H9 (cell line): ENCODE measurements at regions not wholly inside any gene's neighbourhood (a gene's known extent, or its start where the extent isn't known, plus 50 kb on each side); places are given as distances from the start of the nearest gene placed in this dataset.

Experiments used
- DNase-seq: peaks from one replicate; pipeline ENCODE4 v3.0.0-alpha.2; 2017
- H2AFZ ChIP-seq: one replicate; pipeline ENCODE4 v1.6.1; 2013; ENCODE audit warnings: mild to moderate bottlenecking, low read length, control low read depth, moderate library complexity
- H2AK5ac ChIP-seq: 2 replicates; pipeline ENCODE4 v1.6.1; 2013; ENCODE audit warnings: low read length, control low read depth, mixed read lengths; ENCODE audit not compliant: insufficient read length
- H2BK120ac ChIP-seq: one replicate; pipeline ENCODE4 v1.6.1; 2013; ENCODE audit warnings: low read depth, mild to moderate bottlenecking, low read length, control low read depth, inconsistent platforms; ENCODE audit not compliant: poor library complexity, severe bottlenecking
- H2BK12ac ChIP-seq: 2 replicates; pipeline ENCODE4 v1.6.1; 2013; ENCODE audit warnings: low read length, control low read depth, mixed read lengths, low read depth; ENCODE audit not compliant: insufficient read length
- H2BK15ac ChIP-seq: 2 replicates; pipeline ENCODE4 v1.6.1; 2013; ENCODE audit warnings: low read depth, low read length, control low read depth
- H2BK20ac ChIP-seq: one replicate; pipeline ENCODE4 v1.6.1; 2013; ENCODE audit warnings: low read depth, mild to moderate bottlenecking, low read length, control low read depth, inconsistent platforms; ENCODE audit not compliant: poor library complexity, severe bottlenecking
- H2BK5ac ChIP-seq: 2 replicates; pipeline ENCODE4 v1.6.1; 2013; ENCODE audit warnings: low read length, control low read depth, mixed read lengths; ENCODE audit not compliant: insufficient read length
- H3K14ac ChIP-seq: 2 replicates; pipeline ENCODE4 v1.6.1; 2013; ENCODE audit warnings: low read length, control low read depth; ENCODE audit not compliant: insufficient read depth
- H3K18ac ChIP-seq: 2 replicates; pipeline ENCODE4 v1.6.1; 2013; ENCODE audit warnings: low read depth, mild to moderate bottlenecking, mixed read lengths, low read length, control low read depth; ENCODE audit not compliant: insufficient read length
- H3K23ac ChIP-seq: 2 replicates; pipeline ENCODE4 v1.6.1; 2013; ENCODE audit warnings: low read length, control low read depth, mixed read lengths, low read depth; ENCODE audit not compliant: insufficient read length
- H3K23me2 ChIP-seq: 2 replicates; pipeline ENCODE4 v1.6.1; 2013; ENCODE audit warnings: low read depth, mild to moderate bottlenecking, mixed read lengths, low read length, control low read depth; ENCODE audit not compliant: insufficient read length, poor library complexity, severe bottlenecking
- H3K27ac ChIP-seq: 2 replicates; pipeline ENCODE4 v1.5.1; 2013; ENCODE audit warnings: low read length, control low read depth, mixed read lengths, low read depth; ENCODE audit not compliant: insufficient read length
- H3K27me3 ChIP-seq: 2 replicates; pipeline ENCODE4 v1.6.1; 2013; ENCODE audit warnings: low read length, control low read depth, inconsistent platforms; ENCODE audit not compliant: insufficient read depth
- H3K4ac ChIP-seq: 2 replicates; pipeline ENCODE4 v1.6.1; 2013; ENCODE audit warnings: low read depth, mild to moderate bottlenecking, control low read depth, inconsistent platforms, low read length, moderate library complexity
- H3K4me1 ChIP-seq: 2 replicates; pipeline ENCODE4 v1.6.1; 2013; ENCODE audit warnings: low read length, control low read depth, inconsistent platforms; ENCODE audit not compliant: insufficient read depth
- H3K4me2 ChIP-seq: 2 replicates; pipeline ENCODE4 v1.6.1; 2013; ENCODE audit warnings: low read length, control low read depth, mixed read lengths; ENCODE audit not compliant: insufficient read length, insufficient read depth
- H3K56ac ChIP-seq: 2 replicates; pipeline ENCODE4 v1.6.1; 2013; ENCODE audit warnings: low read depth, mild to moderate bottlenecking, mixed read lengths, low read length, control low read depth; ENCODE audit not compliant: insufficient read length
- H3K79me1 ChIP-seq: 2 replicates; pipeline ENCODE4 v1.6.1; 2013; ENCODE audit warnings: low read depth, mild to moderate bottlenecking, moderate library complexity, low read length, control low read depth, inconsistent platforms; ENCODE audit not compliant: insufficient read depth, poor library complexity, severe bottlenecking
- H3K79me2 ChIP-seq: 2 replicates; pipeline ENCODE4 v1.6.1; 2013; ENCODE audit warnings: low read length, control low read depth, inconsistent platforms; ENCODE audit not compliant: insufficient read depth
- H3K9ac ChIP-seq: 2 replicates; pipeline ENCODE4 v1.6.1; 2013; ENCODE audit warnings: low read length, control low read depth, mixed read lengths; ENCODE audit not compliant: insufficient read length; ENCODE audit errors: extremely low read depth
- H3K9me3 ChIP-seq: one replicate; pipeline ENCODE4 v1.6.1; 2013; ENCODE audit warnings: low read depth, low read length, inconsistent platforms; ENCODE audit not compliant: control insufficient read depth
- H3T11ph ChIP-seq: one replicate; pipeline ENCODE4 v1.6.1; 2013; ENCODE audit warnings: mild to moderate bottlenecking, low read length, control low read depth, inconsistent platforms
- H4K20me1 ChIP-seq: one replicate; pipeline ENCODE4 v1.6.1; 2013; ENCODE audit not compliant: control insufficient read depth, insufficient read length, insufficient read depth
- H4K5ac ChIP-seq: 2 replicates; pipeline ENCODE4 v1.6.1; 2013; ENCODE audit warnings: low read depth, mild to moderate bottlenecking, mixed read lengths, low read length, control low read depth; ENCODE audit not compliant: insufficient read length
- H4K8ac ChIP-seq: replicated peaks from 2 replicates; pipeline ENCODE4 v1.6.1; 2013; ENCODE audit warnings: low read length, control low read depth, mixed read lengths, low read depth; ENCODE audit not compliant: insufficient read length
- H4K91ac ChIP-seq: 2 replicates; pipeline ENCODE4 v1.6.1; 2013; ENCODE audit warnings: low read depth, mild to moderate bottlenecking, moderate library complexity, mixed read lengths, low read length, control low read depth; ENCODE audit not compliant: insufficient read length
- H3K27ac Mint-ChIP-seq, 3 experiments: 2 replicates in 2 of 3; 3 replicates in 1 of 3; pipeline ENCODE4 v1.8.0; 2020 to 2021; ENCODE audit warnings: mixed read lengths in 3 of 3, mild to moderate bottlenecking in 1 of 3, moderate library complexity in 1 of 3
- H3K27me3 Mint-ChIP-seq: 2 replicates; pipeline ENCODE4 v1.8.0; 2021; ENCODE audit warnings: low read depth, mild to moderate bottlenecking, moderate library complexity, mixed read lengths
- H3K36me3 Mint-ChIP-seq, 3 experiments: 2 replicates in 2 of 3; 3 replicates in 1 of 3; pipeline ENCODE4 v1.8.0; 2020 to 2021; ENCODE audit warnings: low read depth in 3 of 3, mixed read lengths in 3 of 3; ENCODE audit not compliant: insufficient read depth in 1 of 3
- H3K4me1 Mint-ChIP-seq, 2 experiments: 2 replicates each; pipeline ENCODE4 v1.8.0; 2020; ENCODE audit warnings: mixed read lengths in 2 of 2
- H3K4me3 Mint-ChIP-seq, 2 experiments: 2 replicates in 1 of 2; 3 replicates in 1 of 2; pipeline ENCODE4 v1.8.0; 2020 to 2021; ENCODE audit warnings: mild to moderate bottlenecking in 2 of 2, mixed read lengths in 2 of 2, moderate library complexity in 1 of 2
- H3K9me3 Mint-ChIP-seq, 2 experiments: 2 replicates in 1 of 2; 3 replicates in 1 of 2; pipeline ENCODE4 v1.8.0; 2020; ENCODE audit warnings: mild to moderate bottlenecking in 2 of 2, mixed read lengths in 2 of 2, moderate library complexity in 1 of 2
- WGBS: extraction: QIAGEN DNeasy Blood & Tissue Kit; methylation state at CpG from one replicate; pipeline ENCODE4 v1.1.7; 2013; ENCODE audit warnings: missing lambda C conversion rate, low lambda C conversion rate, mixed read lengths; ENCODE audit not compliant: insufficient read length; ENCODE audit errors: extremely low coverage; 5-methylcytosine and 5-hydroxymethylcytosine counted together
- TF ChIP-seq, protein P1 (sequence below): fragments of 200-600 bp; sonication (generic); conservative IDR thresholded peaks from 3 replicates; pipeline ENCODE4 v1.8.0; 2021; ENCODE audit warnings: antibody characterized with exemption, mild to moderate bottlenecking

DNA sequence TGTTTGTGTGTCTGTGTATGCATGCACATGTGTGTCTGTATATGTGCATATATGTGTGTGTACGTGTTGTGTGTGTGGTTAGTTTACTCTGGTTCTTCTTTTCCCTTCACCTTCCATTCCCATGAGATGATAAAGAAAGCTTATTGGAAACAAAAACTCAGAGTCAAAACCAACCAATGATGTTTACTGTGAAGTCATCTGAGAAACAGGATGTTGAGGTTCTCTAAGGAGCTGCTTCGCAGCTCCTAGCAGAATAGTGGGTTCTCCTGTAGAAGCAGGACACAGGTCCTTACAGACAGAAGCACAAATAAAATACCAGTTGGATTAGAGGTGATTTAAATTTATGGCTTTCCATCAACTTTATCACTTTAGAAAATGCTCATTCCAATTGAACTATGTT lies 256.1 kb upstream of the PLET1 start:
- peaks cover 2% of the 10 kb centered on the region; the same call in 1 of the 2 replicates for H3K27me3 Mint-ChIP-seq
- no peak overlapping the region for H3K27ac ChIP-seq
- WGBS, result no CpG with 5 or more reads among the region's 2 CpGs

More for the DNA sequence above, 256.1 kb upstream of the PLET1 start:
- no peaks in the 10 kb centered on the region for H3K79me1 ChIP-seq
- no peaks in the 10 kb centered on the region for H3K23me2 ChIP-seq
- no peak overlapping the region for H4K91ac ChIP-seq
- no peaks in the 10 kb centered on the region for H3K79me2 ChIP-seq
- Mint-ChIP-seq H3K4me3 (no peak overlapping the region), H3K36me3 (no peaks in the 10 kb centered on the region), H3K27ac (no peak overlapping the region), H3K4me1 (peaks cover 3 to 8% of the 10 kb centered on the region in 2 experiments; a peak in 3 of 4 replicates), H3K9me3 (no peaks in the 10 kb centered on the region)
- H3K9me3 ChIP-seq, result no peaks in the 10 kb centered on the region
- H2BK120ac ChIP-seq, result no peak overlapping the region
- H2AFZ ChIP-seq, result no peak overlapping the region
- TF ChIP-seq, protein P1, sequence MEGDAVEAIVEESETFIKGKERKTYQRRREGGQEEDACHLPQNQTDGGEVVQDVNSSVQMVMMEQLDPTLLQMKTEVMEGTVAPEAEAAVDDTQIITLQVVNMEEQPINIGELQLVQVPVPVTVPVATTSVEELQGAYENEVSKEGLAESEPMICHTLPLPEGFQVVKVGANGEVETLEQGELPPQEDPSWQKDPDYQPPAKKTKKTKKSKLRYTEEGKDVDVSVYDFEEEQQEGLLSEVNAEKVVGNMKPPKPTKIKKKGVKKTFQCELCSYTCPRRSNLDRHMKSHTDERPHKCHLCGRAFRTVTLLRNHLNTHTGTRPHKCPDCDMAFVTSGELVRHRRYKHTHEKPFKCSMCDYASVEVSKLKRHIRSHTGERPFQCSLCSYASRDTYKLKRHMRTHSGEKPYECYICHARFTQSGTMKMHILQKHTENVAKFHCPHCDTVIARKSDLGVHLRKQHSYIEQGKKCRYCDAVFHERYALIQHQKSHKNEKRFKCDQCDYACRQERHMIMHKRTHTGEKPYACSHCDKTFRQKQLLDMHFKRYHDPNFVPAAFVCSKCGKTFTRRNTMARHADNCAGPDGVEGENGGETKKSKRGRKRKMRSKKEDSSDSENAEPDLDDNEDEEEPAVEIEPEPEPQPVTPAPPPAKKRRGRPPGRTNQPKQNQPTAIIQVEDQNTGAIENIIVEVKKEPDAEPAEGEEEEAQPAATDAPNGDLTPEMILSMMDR, result no peak
- no peak for DNase-seq
- H2AK5ac ChIP-seq, result no peak overlapping the region
- H2BK15ac ChIP-seq, result no peak overlapping the region
- H2BK20ac ChIP-seq, result no peak overlapping the region
- H3K18ac ChIP-seq, result no peak overlapping the region
- no peak overlapping the region for H3T11ph ChIP-seq
- H2BK5ac ChIP-seq, result no peak overlapping the region
- no peak overlapping the region for H3K23ac ChIP-seq
- no peaks in the 10 kb centered on the region for H4K20me1 ChIP-seq
- H3K14ac ChIP-seq, result no peak overlapping the region
- no peak overlapping the region for H3K4ac ChIP-seq
- H4K8ac ChIP-seq, result no peak overlapping the region
- no peaks in the 10 kb centered on the region for H3K27me3 ChIP-seq
- H4K5ac ChIP-seq, result no peak overlapping the region
- no peak overlapping the region for H3K56ac ChIP-seq
- H3K4me2 ChIP-seq, result no peak overlapping the region
- no peaks in the 10 kb centered on the region for H3K4me1 ChIP-seq
- no peak overlapping the region for H2BK12ac ChIP-seq
- no peak overlapping the region for H3K9ac ChIP-seq
